HG03159 (cell line): ENCODE measurements at regions not wholly inside any gene's neighbourhood (a gene's known extent, or its start where the extent isn't known, plus 50 kb on each side); places are given as distances from the start of the nearest gene placed in this dataset.

Source experiments
- ATAC-seq: cut with Tn5 transposase; IDR thresholded peaks from one replicate; pipeline ENCODE4 v1.9.1; 2021; ENCODE audit warnings: mild to moderate bottlenecking, moderate library complexity; ENCODE audit not compliant: unreplicated experiment

DNA sequence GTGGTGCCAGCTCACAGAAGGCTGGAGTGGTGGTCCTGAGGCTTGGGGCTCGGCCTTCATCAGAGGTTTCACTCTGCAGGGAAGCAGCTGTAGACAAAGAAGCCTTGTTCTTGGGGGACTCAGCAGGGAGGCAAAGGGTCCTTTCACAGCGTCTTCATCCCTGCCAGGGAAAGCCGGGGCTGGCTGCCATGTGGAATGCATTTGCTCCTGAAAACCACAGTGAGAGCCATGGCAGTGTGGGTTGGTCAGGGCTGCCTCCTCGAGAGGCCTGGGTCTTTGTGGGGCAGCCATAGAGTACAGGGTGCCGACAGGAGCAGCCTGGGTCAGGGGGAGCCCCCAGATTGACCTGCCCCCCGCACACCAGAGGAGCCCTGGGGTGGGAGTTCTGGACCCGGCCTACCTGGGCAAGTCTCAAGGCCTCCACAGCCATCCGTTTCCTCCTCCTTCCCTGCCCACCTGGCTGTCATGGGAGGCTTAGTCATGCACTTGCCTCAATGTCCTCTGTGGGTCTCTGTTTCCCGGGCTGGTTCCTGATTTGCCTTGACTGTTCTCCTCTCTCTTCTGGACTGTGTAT, 144.0 kb downstream of the CDC5L start:
- no peak for ATAC-seq

- no peak for ATAC-seq
Observed at GRCh38 chr6:44533421-44533820, 145.9 kb downstream of the CDC5L start.

- no peak for ATAC-seq
Observed at GRCh38 chr6:44534291-44534690, 146.8 kb downstream of the CDC5L start.

DNA sequence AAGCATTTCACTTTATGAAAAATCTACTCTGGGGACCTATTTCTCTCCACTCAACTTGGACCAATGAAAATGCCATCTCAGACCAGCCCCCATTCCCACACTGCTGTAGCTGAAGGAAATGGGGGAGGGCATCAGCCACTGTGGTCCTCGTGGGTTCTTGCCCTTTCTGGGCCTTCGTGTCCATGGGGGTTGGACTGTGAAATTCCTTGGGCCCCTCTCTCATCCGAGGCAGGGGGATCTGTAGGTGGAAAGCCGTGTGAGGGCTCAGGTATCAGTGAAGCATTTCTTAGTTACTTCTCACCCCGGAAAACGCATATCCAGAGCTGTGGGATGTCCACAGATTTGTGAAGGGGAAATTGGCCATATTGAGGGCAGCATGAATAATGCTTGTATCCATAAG, 147.9 kb downstream of the CDC5L start:
- ATAC-seq: no peak

DNA sequence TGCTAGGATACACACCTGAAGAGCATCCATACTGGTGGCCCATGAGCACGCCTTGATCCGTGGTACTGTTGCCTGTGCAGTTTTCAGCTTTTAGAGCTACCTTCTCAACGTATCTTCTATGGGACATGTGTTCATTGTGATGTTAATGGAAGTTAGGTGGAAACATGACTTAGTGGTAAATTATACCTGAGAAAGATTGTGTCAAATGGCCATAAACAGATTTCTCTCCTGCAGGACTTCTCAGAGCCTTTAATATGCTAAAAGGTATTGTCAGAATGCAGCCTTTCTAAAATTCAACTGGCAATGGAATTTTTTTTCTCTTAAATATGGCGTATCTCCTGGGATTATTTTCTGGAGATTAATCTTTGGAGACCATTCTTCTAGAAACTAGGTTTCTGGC, 148.5 kb downstream of the CDC5L start:
- no peak for ATAC-seq

DNA sequence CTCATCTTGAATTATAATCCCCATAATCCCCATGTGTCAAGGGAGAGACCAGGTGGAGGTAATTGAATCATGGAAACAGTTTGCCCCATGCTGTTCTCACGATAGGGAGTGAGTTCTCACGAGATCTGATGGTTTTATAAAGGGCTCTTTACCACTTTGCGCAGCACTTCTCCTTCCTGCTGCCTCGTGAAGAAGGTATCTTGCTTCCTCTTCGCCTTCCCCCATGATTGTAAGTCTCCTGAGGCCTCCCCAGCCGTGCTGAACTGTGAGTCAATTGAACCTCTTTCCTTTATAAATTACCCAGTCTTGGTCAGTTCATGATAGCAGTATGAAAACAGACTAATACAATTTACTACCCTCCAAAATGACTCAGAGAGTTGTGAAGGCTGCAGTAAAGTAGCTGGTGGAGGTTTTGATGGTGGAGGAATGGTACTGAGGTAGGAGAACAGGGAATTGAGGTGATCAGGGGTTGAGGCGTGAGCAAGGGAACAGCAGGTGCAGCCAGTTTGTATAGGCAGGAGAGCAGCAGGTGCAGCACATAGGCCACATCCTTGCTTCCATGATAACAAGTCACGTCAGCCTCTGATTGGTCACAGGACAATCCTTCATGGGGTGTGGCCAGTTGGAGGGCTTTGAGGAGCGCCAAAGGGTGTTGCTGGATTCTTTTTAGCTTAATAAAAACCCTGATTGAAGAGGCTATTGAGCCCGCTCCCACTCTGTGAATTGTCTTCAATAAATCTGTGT, 150.0 kb downstream of the CDC5L start:
- ATAC-seq: no peak

GRCh38 chr6:44538131-44538806, 150.8 kb downstream of the CDC5L start:
- no peak for ATAC-seq

GRCh38 chr6:44538807-44539201, 151.3 kb downstream of the CDC5L start:
- ATAC-seq: no peak

DNA sequence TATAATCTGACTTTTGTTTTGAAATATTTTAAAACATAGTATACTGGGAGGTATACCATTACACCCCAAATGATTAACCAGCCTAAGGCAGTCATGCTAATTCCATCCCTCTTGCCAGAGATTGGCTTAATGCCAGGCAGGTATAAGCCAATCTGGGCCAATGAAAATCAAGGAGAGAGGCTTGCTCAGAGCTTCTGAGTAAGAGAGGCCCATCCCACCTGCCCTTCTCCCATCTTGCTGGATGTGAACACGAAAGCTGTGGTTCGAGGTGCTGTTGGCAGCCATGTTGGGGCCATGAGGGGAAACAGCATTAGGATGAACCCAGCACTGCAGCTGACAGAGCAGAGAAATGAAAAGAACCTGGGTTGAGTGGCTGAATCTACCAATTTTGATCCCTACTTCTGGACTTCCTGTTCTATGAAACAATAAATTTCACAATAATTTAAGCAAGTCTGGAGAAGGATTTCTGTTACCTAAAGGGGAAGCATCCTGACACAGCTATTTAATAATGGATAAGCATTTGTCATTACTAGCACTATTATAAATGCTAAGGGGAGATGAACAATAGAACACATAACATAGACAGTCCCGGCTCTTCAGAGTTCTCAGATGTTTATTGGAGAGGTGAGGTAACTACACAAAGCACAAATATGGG, 152.3 kb downstream of the CDC5L start:
- ATAC-seq: no peak

DNA sequence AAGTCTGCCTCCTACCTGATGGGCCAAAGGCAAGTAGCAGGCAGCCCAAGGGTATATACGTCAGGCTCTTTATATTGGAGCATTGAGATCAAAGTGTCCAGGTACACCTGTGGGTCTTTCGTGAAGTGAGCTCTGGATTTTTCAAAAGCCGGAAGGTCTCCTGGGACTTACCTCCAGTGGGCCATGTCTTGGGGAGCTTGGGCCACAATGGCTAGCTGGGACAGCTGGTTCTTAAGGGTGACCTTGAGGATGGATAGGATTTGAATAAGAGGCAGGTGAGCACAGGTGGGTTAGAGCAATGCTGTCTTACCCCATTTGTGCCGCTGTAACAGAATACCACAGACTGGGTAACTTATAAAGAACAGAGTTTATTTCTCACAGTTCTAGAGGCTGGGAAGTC, 153.4 kb downstream of the CDC5L start:
- no peak for ATAC-seq

- no peak for ATAC-seq
Observed at GRCh38 chr6:44542401-44543116, 155.1 kb downstream of the CDC5L start.

- ATAC-seq: no peak
Observed at GRCh38 chr6:44543664-44544063, 156.2 kb downstream of the CDC5L start.

GRCh38 chr6:44545224-44545623, 157.7 kb downstream of the CDC5L start:
- no peak for ATAC-seq

DNA sequence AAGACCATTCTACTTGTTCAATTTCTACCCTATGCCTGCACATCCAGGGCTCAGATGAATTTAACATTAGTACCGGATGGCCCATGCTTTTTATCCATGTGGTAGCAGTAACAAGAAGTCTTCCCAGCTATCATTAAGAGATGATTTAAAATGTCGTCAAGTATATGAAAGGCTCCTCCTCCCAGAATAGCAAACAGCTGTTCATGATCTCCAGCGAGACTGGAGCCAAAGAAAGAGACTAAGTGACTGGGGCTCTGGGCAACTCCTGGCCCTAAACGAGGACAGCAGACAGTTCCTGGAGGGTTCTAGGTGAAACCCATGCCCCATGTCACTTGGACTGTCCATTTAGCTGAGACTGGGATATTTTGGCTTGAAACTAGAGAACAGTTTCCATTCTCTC, 160.8 kb downstream of the CDC5L start:
- ATAC-seq: no peak

DNA sequence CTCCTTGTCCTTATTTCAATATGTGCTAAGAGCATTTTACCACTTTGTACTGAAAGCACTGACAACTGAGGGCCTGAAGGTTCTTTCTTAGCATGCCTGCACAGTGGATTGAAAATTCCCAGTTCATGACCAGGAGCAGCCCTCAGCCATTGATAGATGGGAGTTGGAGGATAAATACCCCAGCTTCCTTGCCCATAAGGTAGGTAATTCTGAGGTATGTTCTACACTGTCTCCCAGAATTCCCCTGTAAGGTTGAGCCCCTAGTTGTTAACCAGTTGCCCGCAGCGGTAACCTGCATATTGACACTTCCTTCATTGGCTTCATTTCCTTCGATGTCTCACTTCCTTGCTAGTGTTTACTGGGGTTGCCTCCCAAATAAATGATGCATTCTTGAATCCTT, 162.0 kb downstream of the CDC5L start:
- ATAC-seq: no peak

DNA sequence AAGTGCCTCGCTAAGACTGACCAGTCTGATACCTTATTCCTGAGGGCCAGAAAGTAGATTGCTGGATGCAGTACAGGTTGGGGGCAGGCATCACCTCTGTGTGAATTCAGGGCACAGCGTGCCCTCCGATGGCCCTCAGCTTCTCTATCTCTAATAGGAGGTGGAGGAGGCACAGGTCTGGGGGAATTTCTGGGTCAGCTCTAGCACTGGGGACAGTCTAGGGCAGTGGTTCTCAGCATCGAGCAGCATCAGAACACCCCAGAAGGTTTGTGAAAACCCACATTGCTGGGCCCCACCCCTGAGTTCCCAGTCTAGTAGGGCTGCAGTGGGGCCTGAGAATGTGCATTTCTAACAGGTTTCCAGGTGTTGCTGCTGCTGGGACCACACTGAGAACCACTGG, 166.7 kb downstream of the CDC5L start:
- ATAC-seq: no peak

DNA sequence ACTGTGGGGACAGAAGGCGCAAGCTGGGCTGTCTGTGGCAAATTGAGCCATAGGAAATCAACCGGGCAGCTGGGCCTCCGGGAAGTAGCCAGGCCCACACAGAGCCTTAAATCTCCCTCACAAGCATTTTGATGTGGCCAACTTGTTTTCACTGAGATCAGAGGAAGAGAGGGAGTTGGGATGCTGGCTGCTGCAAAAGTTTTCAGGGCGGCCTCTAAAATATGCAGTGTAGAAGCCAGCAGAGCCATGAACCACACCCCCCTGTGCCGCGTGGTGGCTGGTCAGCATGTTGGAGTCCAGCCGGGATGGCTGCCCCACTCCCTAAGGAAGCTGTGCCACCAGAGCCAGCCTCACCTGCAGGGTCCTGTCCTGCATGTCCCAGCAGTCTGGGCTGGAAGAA, 167.4 kb downstream of the CDC5L start:
- ATAC-seq: no peak

DNA sequence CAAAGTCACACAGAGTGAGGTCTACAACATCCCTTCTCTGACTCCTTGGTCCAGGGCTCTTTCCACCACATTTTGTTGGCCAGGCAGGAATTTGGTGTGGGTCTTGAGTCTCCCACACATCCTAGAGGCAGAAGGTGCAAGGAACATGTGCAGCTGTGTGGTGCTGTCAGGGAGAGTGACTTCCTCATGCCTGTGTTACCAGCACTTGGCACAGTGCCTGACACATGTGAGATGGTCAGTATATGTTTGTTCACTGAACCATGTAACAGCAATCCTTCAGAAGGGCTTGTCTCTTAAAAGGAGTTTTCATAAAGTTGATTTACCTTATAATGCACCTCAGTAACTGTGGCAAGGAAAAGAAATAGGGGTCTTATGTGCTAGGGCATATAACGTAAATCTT, 168.5 kb downstream of the CDC5L start:
- no peak for ATAC-seq

- no peak for ATAC-seq
Observed at GRCh38 chr6:44558024-44558831, 170.7 kb downstream of the CDC5L start.

GRCh38 chr6:44558832-44559251, 171.3 kb downstream of the CDC5L start:
- ATAC-seq: no peak
